ENCODE measurements at regions not wholly inside any gene's neighbourhood (a gene's known extent, or its start where the extent isn't known, plus 50 kb on each side); places are given as distances from the start of the nearest gene placed in this dataset.
"Not testable (repeated sequence)": the region's sequence is repeated elsewhere in the genome, so short reads cannot be mapped to it uniquely, and the experiment has no call there.

- no peak for TF ChIP-seq ETS1 (IDR thresholded peaks at IDR 0.05)
- TF ChIP-seq NANOG (IDR thresholded peaks at IDR 0.05; ENCODE audit: borderline replicate concordance), result no peak
- TF ChIP-seq ZNF331 (CRISPR knock-in tag; IDR thresholded peaks at IDR 0.05; ENCODE audit: low read depth), result no peak
- TF ChIP-seq EZH2phosphoT487 (IDR thresholded peaks at IDR 0.05; ENCODE audit: unreplicated experiment), result no peak
- TF ChIP-seq CTCF (conservative IDR thresholded peaks at IDR 0.05; ENCODE audit: low read depth in 2 of 2), result no peak
These were observed 115.8 kb downstream of the ZNF675 start (continued) for GRCh38 chr19:23571175-23571574.

- H3K9me3 Mint-ChIP-seq, result peaks cover 100% of the 10 kb centered on the region
- peaks cover 40% of the 10 kb centered on the region for H3K36me3 Mint-ChIP-seq (ENCODE audit: low read depth)
- H4K20me1 ChIP-seq (replicated peaks; ENCODE audit: insufficient read depth), result not testable (repeated sequence)
These were observed 118.9 kb downstream of the ZNF675 start for GRCh38 chr19:23568116-23568515.

GRCh38 chr19:23565256-23565655 lies 121.8 kb downstream of the ZNF675 start:
- H3K36me3 ChIP-seq (ENCODE audit: insufficient read depth), result no peaks in the 10 kb centered on the region
- peaks cover 5% of the 10 kb centered on the region for H3K27me3 Mint-ChIP-seq (ENCODE audit: insufficient read depth, low read depth, poor library complexity)
- ATAC-seq (no peak), DNase-seq (ENCODE audit: low spot score) (no peak)
- no peak overlapping the region for H3K4me2 ChIP-seq
- no peak overlapping the region for H3K27ac ChIP-seq (ENCODE audit: low read depth)
- peaks cover 100% of the 10 kb centered on the region for H3K9me3 Mint-ChIP-seq
- no peak overlapping the region for H3K27ac Mint-ChIP-seq
- H3K9me2 ChIP-seq (ENCODE audit: insufficient read depth), result no peaks in the 10 kb centered on the region
- no peaks in the 10 kb centered on the region for H3K4me1 Mint-ChIP-seq
- no peaks in the 10 kb centered on the region for H4K20me1 ChIP-seq (replicated peaks; ENCODE audit: insufficient read depth)
- peaks cover 28% of the 10 kb centered on the region for H3K36me3 Mint-ChIP-seq (ENCODE audit: low read depth)
- H3K4me3 Mint-ChIP-seq, result no peak overlapping the region
- no peaks in the 10 kb centered on the region for H3F3A ChIP-seq (replicated peaks; ENCODE audit: low read depth)
- H3K4me3 ChIP-seq, result no peak overlapping the region
- H3K27me3 ChIP-seq (ENCODE audit: insufficient read depth), result no peaks in the 10 kb centered on the region
- H3K4me1 ChIP-seq (ENCODE audit: insufficient read depth), result no peaks in the 10 kb centered on the region
- H2AFZ ChIP-seq, result no peak overlapping the region
- H3K79me2 ChIP-seq (replicated peaks; ENCODE audit: insufficient read depth), result no peaks in the 10 kb centered on the region
- TF ChIP-seq NANOG (IDR thresholded peaks at IDR 0.05; ENCODE audit: borderline replicate concordance) (no peak), CTCF (conservative IDR thresholded peaks at IDR 0.05; ENCODE audit: low read depth in 2 of 2) (no peak), REST (IDR thresholded peaks at IDR 0.05; ENCODE audit: unreplicated experiment) (no peak), POLR2AphosphoS5 (IDR thresholded peaks at IDR 0.05; ENCODE audit: low read depth) (no peak), ZNF331 (CRISPR knock-in tag; IDR thresholded peaks at IDR 0.05; ENCODE audit: low read depth) (no peak), STAT1 (IDR thresholded peaks at IDR 0.05; ENCODE audit: unreplicated experiment) (no peak), JUNB (IDR thresholded peaks at IDR 0.05; ENCODE audit: unreplicated experiment) (no peak), EZH2phosphoT487 (IDR thresholded peaks at IDR 0.05; ENCODE audit: unreplicated experiment) (no peak), EZH2 (IDR thresholded peaks at IDR 0.05; ENCODE audit: low read depth, unreplicated experiment) (no peak), ETS1 (IDR thresholded peaks at IDR 0.05) (no peak), CREB1 (CRISPR knock-in tag; IDR thresholded peaks at IDR 0.05; ENCODE audit: low read depth) (no peak)

More at GRCh38 chr19:23568116-23568515, 118.9 kb downstream of the ZNF675 start:
- not testable (repeated sequence) for H3K4me3 Mint-ChIP-seq; H3K27ac Mint-ChIP-seq; H2AFZ ChIP-seq; H3K4me3 ChIP-seq; H3K4me1 Mint-ChIP-seq; H3K9me2 ChIP-seq (ENCODE audit: insufficient read depth); H3K27me3 ChIP-seq (ENCODE audit: insufficient read depth); H3K27me3 Mint-ChIP-seq (ENCODE audit: insufficient read depth, low read depth, poor library complexity); H3K4me1 ChIP-seq (ENCODE audit: insufficient read depth); H3K4me2 ChIP-seq; ATAC-seq; H3F3A ChIP-seq (replicated peaks; ENCODE audit: low read depth); H3K36me3 ChIP-seq (ENCODE audit: insufficient read depth); DNase-seq (ENCODE audit: low spot score); H3K79me2 ChIP-seq (replicated peaks; ENCODE audit: insufficient read depth); H3K27ac ChIP-seq (ENCODE audit: low read depth)
